CD8-positive, alpha-beta memory T cell (primary cell): ENCODE measurements at regions not wholly inside any gene's neighbourhood (a gene's known extent, or its start where the extent isn't known, plus 50 kb on each side); places are given as distances from the start of the nearest gene placed in this dataset.

Source experiments
- CTCF ChIA-PET: fragments of 350-600 bp; sonication (Branson Sonifier 250); formaldehyde crosslinking; loops from one replicate; lab custom pipeline; 2021; ENCODE audit warnings: antibody characterized with exemption; lab: Charles Lee
- POLR2A ChIA-PET: fragments of 350-600 bp; sonication (Branson Sonifier 250); formaldehyde crosslinking; loops from one replicate; lab custom pipeline; 2021; ENCODE audit warnings: antibody characterized with exemption; lab: Charles Lee
- DNase-seq, 5 donors: peaks; one replicate each; pipeline versions ENCODE4 v3.0.0 to v3.0.0-alpha.2; 2020 to 2022; ENCODE audit warnings: mixed read lengths in 1 of 5
- H3K27ac ChIP-seq: one replicate; pipeline ENCODE4 v1.7.0; 2013; ENCODE audit warnings: low read depth, mild to moderate bottlenecking, low read length, moderate library complexity
- H3K27me3 ChIP-seq: 2 replicates; pipeline ENCODE4 v1.7.0; 2013; ENCODE audit warnings: low read length, mild to moderate bottlenecking; ENCODE audit not compliant: insufficient read depth, poor library complexity, severe bottlenecking
- H3K36me3 ChIP-seq: 2 replicates; pipeline ENCODE4 v1.7.0; 2013; ENCODE audit warnings: mild to moderate bottlenecking, low read length, moderate library complexity; ENCODE audit not compliant: insufficient read depth
- H3K4me1 ChIP-seq: 2 replicates; pipeline ENCODE4 v1.7.0; 2013; ENCODE audit warnings: mild to moderate bottlenecking, low read length, moderate library complexity; ENCODE audit not compliant: insufficient read depth
- H3K4me3 ChIP-seq: 2 replicates; pipeline ENCODE4 v1.7.0; 2013; ENCODE audit warnings: mild to moderate bottlenecking, low read length
- H3K9me3 ChIP-seq: 2 replicates; pipeline ENCODE4 v1.7.0; 2013; ENCODE audit warnings: mild to moderate bottlenecking, low read length
- H3K27ac Mint-ChIP-seq, 8 donors: one replicate each; pipeline ENCODE4 v1.8.0; 2020 to 2021; ENCODE audit warnings: mixed read lengths in 8 of 8, mild to moderate bottlenecking in 6 of 8, inconsistent platforms in 3 of 8, moderate library complexity in 3 of 8
- H3K27me3 Mint-ChIP-seq, 2 donors: one replicate each; pipeline ENCODE4 v1.8.0; 2020 to 2021; ENCODE audit warnings: mixed read lengths in 2 of 2, mild to moderate bottlenecking in 1 of 2, moderate library complexity in 1 of 2
- H3K36me3 Mint-ChIP-seq, 3 donors: one replicate each; pipeline ENCODE4 v1.8.0; 2020 to 2021; ENCODE audit warnings: mixed read lengths in 3 of 3, inconsistent platforms in 1 of 3, mild to moderate bottlenecking in 1 of 3
- H3K4me1 Mint-ChIP-seq, 3 donors: one replicate each; pipeline ENCODE4 v1.8.0; 2020 to 2021; ENCODE audit warnings: mixed read lengths in 3 of 3, inconsistent platforms in 1 of 3, mild to moderate bottlenecking in 1 of 3
- H3K4me3 Mint-ChIP-seq, 7 donors: one replicate each; pipeline ENCODE4 v1.8.0; 2020 to 2021; ENCODE audit warnings: mixed read lengths in 7 of 7, mild to moderate bottlenecking in 6 of 7, moderate library complexity in 4 of 7, inconsistent platforms in 2 of 7
- H3K9me3 Mint-ChIP-seq, 5 donors: one replicate each; pipeline ENCODE4 v1.8.0; 2020 to 2022; ENCODE audit warnings: mixed read lengths in 5 of 5, mild to moderate bottlenecking in 3 of 5, moderate library complexity in 2 of 5, inconsistent platforms in 1 of 5

DNA sequence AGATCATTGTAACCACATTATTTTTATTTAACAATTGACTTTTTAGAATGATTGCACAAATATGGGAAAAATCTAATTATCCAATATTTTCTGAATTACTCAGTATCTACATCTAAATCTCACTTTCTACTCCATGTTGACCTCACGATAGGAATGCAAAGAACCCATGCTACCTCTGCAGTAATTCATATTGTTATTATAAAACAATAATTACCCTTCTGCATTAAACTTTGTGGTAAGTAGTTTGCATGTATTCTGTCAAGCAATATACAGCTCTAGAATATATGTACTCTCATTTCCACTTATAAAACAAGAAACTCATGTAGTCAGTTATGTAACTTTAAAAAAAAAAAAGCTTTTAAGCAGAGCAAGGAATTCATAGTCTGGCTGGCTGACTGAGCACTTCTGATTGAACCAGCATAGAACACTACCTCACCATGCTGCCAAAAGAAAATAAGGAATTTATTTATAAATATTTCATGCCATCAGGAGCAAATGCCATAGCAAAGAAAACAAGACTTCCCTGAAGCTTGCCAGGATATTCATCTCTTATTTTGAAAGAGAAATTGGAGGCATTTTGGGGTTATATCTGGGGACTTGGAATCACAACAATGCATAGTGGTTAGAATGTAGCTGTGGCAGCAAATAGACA lies 895.7 kb downstream of the XPNPEP1 start:
- no peak overlapping the region for H3K4me3 ChIP-seq
- H3K27me3 Mint-ChIP-seq: no peaks in the 10 kb centered on the region
- H3K27ac Mint-ChIP-seq: no peak overlapping the region
- H3K4me1 Mint-ChIP-seq: no peaks in the 10 kb centered on the region
- POLR2A ChIA-PET: no interaction called here
- peaks cover 0 to 24% (median 6%) of the 10 kb centered on the region in 5 donors for H3K9me3 Mint-ChIP-seq
- no peak overlapping the region for H3K27ac ChIP-seq
- H3K27me3 ChIP-seq: no peaks in the 10 kb centered on the region
- no peaks in the 10 kb centered on the region for H3K4me1 ChIP-seq
- H3K4me3 Mint-ChIP-seq: no peak overlapping the region
- no peaks in the 10 kb centered on the region for H3K36me3 Mint-ChIP-seq
- CTCF ChIA-PET: no interaction called here
- H3K9me3 ChIP-seq: no peaks in the 10 kb centered on the region
- no peak for DNase-seq
- no peaks in the 10 kb centered on the region for H3K36me3 ChIP-seq

DNA sequence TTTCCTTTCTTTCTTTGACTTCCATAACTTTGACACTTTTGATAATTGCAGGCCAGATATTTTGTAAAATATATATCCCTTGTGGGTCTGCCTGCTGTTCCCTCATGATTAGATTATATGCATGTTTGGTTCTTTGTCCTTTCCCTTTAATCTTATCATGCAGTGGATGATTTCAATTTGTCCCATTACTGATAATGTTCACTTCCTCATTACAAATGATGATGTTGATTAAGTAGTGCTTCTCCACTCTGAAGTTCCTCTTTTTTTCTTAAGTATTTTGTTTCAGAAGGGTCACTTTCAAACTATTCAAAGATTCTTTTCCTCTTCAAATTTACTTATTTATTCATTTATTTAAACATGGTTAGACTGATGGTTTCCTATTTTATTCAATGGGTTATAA lies 898.1 kb downstream of the XPNPEP1 start:
- Histone ChIP-seq H3K9me3 (no peaks in the 10 kb centered on the region), H3K36me3 (no peaks in the 10 kb centered on the region), H3K4me3 (no peak overlapping the region), H3K27me3 (no peaks in the 10 kb centered on the region), H3K4me1 (no peaks in the 10 kb centered on the region), H3K27ac (no peak overlapping the region)
- Mint-ChIP-seq H3K4me3 (no peak overlapping the region), H3K27ac (no peak overlapping the region), H3K9me3 (peaks cover 0 to 15% (median 6%) of the 10 kb centered on the region in 5 donors), H3K4me1 (no peaks in the 10 kb centered on the region), H3K27me3 (no peaks in the 10 kb centered on the region), H3K36me3 (no peaks in the 10 kb centered on the region)
- ChIA-PET POLR2A (no interaction called here), CTCF (no interaction called here)
- DNase-seq: no peak

DNA sequence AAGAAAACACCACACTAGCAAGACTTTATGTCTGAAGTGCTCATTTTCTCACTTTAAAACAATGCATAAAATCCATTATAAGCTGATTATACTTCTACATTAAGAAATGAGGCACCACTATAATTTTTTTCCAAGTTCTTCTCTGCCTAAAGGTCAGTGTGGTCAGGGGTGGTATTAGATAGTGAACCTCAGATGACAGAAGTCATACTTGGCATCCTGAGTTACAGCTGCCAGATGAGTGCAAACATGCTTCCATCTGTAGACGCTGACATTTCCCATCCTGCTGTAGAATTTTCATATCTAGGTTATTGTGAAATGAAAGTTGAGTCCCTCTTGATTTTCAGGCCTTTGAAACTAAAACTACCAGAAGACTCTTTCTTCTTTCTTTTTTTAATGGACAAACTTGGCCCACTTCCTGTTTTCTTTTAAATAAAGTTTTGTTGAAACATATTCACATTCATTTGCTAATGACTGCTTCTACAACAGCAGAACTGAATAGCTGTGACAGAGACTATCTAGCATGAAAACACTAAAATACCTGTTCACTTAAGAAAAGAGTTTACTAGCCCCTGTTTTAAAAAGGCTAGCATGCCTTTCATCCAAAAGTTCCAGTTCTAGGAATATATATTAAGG lies 900.8 kb downstream of the XPNPEP1 start:
- ChIA-PET POLR2A (no interaction called here), CTCF (no interaction called here)
- no peaks in the 10 kb centered on the region for H3K27me3 Mint-ChIP-seq
- Histone ChIP-seq H3K4me3 (no peak overlapping the region), H3K27ac (no peak overlapping the region), H3K27me3 (no peaks in the 10 kb centered on the region), H3K4me1 (no peaks in the 10 kb centered on the region), H3K9me3 (no peaks in the 10 kb centered on the region), H3K36me3 (no peaks in the 10 kb centered on the region)
- no peaks in the 10 kb centered on the region for H3K36me3 Mint-ChIP-seq
- H3K4me1 Mint-ChIP-seq: no peaks in the 10 kb centered on the region
- no peak overlapping the region for H3K4me3 Mint-ChIP-seq
- DNase-seq: no peak
- H3K27ac Mint-ChIP-seq: no peak overlapping the region
- H3K9me3 Mint-ChIP-seq: peaks cover under 1 to 19% (median 11%) of the 10 kb centered on the region in 5 donors

DNA sequence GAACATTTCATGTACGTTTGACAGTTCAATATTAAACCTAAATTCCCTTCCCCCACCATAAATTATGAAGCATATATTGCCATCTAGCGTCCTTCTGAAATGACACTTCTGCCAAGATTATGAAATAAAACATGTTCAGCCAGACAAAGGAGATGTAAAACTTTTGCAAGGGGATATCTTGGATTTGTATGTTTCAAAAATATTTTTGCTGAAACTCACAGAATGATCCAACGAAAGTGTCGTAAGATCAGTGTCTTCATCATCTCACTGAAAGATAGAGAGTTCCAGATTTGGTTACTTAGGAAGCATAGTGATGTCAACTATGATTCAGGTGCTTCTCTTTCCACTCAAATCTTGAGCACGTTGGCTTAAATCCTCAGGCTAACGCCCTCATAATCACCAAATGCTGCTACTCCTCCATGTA lies 904.3 kb downstream of the XPNPEP1 start:
- H3K27ac Mint-ChIP-seq: no peak overlapping the region
- no peaks in the 10 kb centered on the region for H3K27me3 Mint-ChIP-seq
- no peaks in the 10 kb centered on the region for H3K4me1 ChIP-seq
- ChIA-PET CTCF (no interaction called here), POLR2A (no interaction called here)
- H3K9me3 Mint-ChIP-seq: peaks cover 2 to 7% (median 6%) of the 10 kb centered on the region in 5 donors
- no peaks in the 10 kb centered on the region for H3K36me3 Mint-ChIP-seq
- no peak overlapping the region for H3K27ac ChIP-seq
- no peaks in the 10 kb centered on the region for H3K27me3 ChIP-seq
- H3K36me3 ChIP-seq: no peaks in the 10 kb centered on the region
- no peaks in the 10 kb centered on the region for H3K4me1 Mint-ChIP-seq
- no peak for DNase-seq
- no peak overlapping the region for H3K4me3 ChIP-seq
- no peak overlapping the region for H3K4me3 Mint-ChIP-seq
- H3K9me3 ChIP-seq: no peaks in the 10 kb centered on the region

DNA sequence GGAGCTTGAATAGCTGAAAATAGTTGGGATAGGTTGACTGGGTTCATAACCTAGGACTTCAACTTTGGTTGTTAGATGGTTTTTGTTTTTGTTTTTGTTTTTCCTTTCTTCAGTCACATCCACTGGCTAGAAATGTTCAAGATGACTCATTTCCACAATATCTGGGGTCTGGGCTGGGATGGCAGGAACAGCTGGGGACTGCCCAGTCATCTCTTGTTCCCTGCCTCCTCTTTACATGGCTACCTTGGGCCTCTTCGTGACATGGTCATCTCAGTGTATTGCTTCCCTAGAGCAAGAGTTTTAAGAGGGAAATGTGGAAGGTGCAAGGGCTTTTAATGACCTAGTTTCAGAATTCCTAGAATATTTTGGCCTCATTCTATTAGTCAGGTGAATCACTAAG lies 915.8 kb downstream of the XPNPEP1 start:
- Mint-ChIP-seq H3K27ac (no peak overlapping the region), H3K27me3 (no peaks in the 10 kb centered on the region), H3K4me3 (no peak overlapping the region), H3K4me1 (no peaks in the 10 kb centered on the region), H3K9me3 (peaks cover 2 to 16% (median 3%) of the 10 kb centered on the region in 5 donors), H3K36me3 (no peaks in the 10 kb centered on the region)
- no peak overlapping the region for H3K27ac ChIP-seq
- ChIA-PET CTCF (no interaction called here), POLR2A (no interaction called here)
- DNase-seq: no peak
- H3K4me3 ChIP-seq: no peak overlapping the region
- no peaks in the 10 kb centered on the region for H3K27me3 ChIP-seq
- no peaks in the 10 kb centered on the region for H3K4me1 ChIP-seq
- no peaks in the 10 kb centered on the region for H3K36me3 ChIP-seq
- H3K9me3 ChIP-seq: no peaks in the 10 kb centered on the region

DNA sequence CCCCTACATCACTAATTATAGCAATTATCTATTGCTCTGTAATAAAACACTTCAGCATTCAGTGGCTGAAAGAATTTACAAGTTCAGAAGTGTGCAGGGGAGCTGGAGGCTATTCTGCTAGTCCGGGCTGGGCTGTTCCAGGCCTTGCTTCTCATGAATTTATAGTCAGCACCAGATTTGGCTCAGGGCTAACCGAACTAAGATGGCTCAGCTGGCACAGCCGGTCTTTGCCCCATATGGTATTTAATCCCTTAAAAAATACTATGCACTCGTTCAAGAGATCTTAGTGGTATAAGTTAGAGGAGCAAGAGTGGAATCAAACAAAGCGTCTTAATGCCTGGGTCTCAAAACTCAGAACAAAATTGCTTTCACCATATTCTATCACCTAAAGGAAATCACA lies 932.9 kb downstream of the XPNPEP1 start:
- Mint-ChIP-seq H3K27me3 (no peaks in the 10 kb centered on the region), H3K27ac (no peak overlapping the region), H3K36me3 (no peaks in the 10 kb centered on the region), H3K4me3 (no peak overlapping the region), H3K9me3 (peaks cover 2 to 20% (median 13%) of the 10 kb centered on the region in 5 donors), H3K4me1 (no peaks in the 10 kb centered on the region)
- ChIA-PET POLR2A (no interaction called here), CTCF (no interaction called here)
- Histone ChIP-seq H3K27me3 (no peaks in the 10 kb centered on the region), H3K9me3 (no peaks in the 10 kb centered on the region), H3K36me3 (no peaks in the 10 kb centered on the region), H3K27ac (no peak overlapping the region), H3K4me3 (no peak overlapping the region), H3K4me1 (no peaks in the 10 kb centered on the region)
- no peak for DNase-seq

DNA sequence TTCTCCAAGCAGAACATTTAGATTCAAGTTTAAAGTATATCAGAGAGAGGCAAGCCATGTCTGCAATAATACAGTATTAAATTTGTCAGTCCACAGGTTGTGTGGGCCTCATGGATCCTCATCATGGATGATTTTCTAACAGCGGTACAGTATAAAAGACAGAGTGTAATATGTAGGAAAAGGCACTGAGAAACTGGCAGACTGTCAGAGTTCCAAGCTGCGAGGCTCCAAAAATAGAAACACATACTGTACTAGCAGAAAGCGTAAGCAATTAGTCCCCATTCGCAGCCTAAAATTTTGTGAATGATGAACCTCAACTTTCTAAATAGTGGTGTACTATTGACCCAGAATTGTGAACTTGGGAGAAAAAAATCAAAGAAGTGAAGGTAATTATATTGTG lies 933.3 kb downstream of the XPNPEP1 start:
- H3K9me3 ChIP-seq: no peaks in the 10 kb centered on the region
- no peak overlapping the region for H3K4me3 ChIP-seq
- Mint-ChIP-seq H3K36me3 (no peaks in the 10 kb centered on the region), H3K27ac (no peak overlapping the region), H3K9me3 (peaks cover 5 to 20% (median 12%) of the 10 kb centered on the region in 5 donors), H3K4me1 (no peaks in the 10 kb centered on the region), H3K4me3 (no peak overlapping the region), H3K27me3 (no peaks in the 10 kb centered on the region)
- no peaks in the 10 kb centered on the region for H3K36me3 ChIP-seq
- ChIA-PET CTCF (no interaction called here), POLR2A (no interaction called here)
- no peaks in the 10 kb centered on the region for H3K27me3 ChIP-seq
- no peak overlapping the region for H3K27ac ChIP-seq
- DNase-seq: no peak
- no peaks in the 10 kb centered on the region for H3K4me1 ChIP-seq

DNA sequence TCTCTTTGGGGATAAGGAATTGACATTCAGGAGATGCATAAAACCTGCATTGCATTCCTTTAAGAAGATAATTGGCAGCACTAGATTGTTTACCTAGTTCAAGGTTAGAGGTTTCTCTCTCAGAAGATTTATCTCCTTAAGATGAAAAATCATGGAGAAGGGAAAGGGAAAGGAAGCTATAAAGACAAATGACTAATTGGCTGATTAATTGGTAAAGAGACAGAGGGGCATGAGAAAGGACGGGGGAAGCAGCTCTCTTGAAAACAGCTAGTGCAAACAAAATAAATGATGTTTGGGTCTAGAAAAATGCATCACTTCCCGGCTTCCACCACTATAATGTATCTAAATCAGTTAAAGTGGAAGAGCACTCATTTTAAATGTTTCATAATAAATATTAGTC lies 941.2 kb downstream of the XPNPEP1 start:
- H3K4me3 Mint-ChIP-seq: no peak overlapping the region
- ChIA-PET CTCF (no interaction called here), POLR2A (no interaction called here)
- no peak for DNase-seq
- Histone ChIP-seq H3K27ac (no peak overlapping the region), H3K4me3 (no peak overlapping the region), H3K27me3 (no peaks in the 10 kb centered on the region), H3K4me1 (no peaks in the 10 kb centered on the region), H3K36me3 (no peaks in the 10 kb centered on the region), H3K9me3 (no peaks in the 10 kb centered on the region)
- peaks cover 5 to 18% (median 13%) of the 10 kb centered on the region in 5 donors for H3K9me3 Mint-ChIP-seq
- H3K27ac Mint-ChIP-seq: no peak overlapping the region
- no peaks in the 10 kb centered on the region for H3K36me3 Mint-ChIP-seq
- H3K27me3 Mint-ChIP-seq: no peaks in the 10 kb centered on the region
- H3K4me1 Mint-ChIP-seq: no peaks in the 10 kb centered on the region
